Activated CD4-positive, alpha-beta T cell treated with anti-CD3 and anti-CD28 coated beads, Interleukin-2, Interleukin-4, amounts not matched to agents 100 ng/mL and 50 ng/mL, durations not matched to agents 16 hours and 8 hours (primary cell): ENCODE measurements at regions not wholly inside any gene's neighbourhood (a gene's known extent, or its start where the extent isn't known, plus 50 kb on each side); places are given as distances from the start of the nearest gene placed in this dataset.
"Not testable (repeated sequence)": the region's sequence is repeated elsewhere in the genome, so short reads cannot be mapped to it uniquely, and the experiment has no call there.

ENCODE experiments used
- DNase-seq: peaks from one replicate; pipeline ENCODE4 v3.0.0-alpha.2; 2020; ENCODE audit warnings: low spot score

DNA sequence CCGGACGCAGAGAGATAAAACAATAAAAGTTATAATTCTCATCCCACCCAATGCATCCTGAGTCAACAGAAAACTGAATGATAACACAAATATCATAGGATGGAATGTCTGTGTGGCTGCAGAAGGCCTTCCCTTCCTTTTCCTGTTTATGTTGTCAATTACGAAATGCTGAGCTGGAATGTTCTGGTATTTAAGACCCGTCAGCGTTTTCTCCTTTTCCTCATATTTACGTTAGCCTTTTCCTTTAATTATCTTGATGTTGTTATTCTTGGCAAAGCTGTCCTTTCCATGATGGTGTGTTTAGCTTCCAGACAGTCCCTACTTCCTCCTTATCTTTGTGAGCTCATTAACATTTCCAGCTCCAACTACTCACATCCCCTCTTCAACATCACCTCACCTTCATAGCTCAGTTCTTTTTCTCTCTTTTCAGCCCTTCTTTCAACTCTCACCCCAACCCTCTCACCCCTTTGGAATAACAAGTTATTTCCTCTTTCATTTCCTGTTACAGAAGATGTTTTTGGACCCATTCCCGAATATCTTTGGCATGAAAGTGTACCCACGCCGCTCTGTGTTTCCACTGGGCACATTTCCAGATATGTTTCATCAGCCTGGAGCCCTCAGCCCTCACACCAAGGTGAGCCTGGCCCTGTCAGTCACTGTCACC lies 221.6 kb downstream of the NR2F1-AS1 start:
- DNase-seq: no peak

- DNase-seq: no peak
These were observed 222.8 kb downstream of the NR2F1-AS1 start for GRCh38 chr5:93358176-93358575.

DNA sequence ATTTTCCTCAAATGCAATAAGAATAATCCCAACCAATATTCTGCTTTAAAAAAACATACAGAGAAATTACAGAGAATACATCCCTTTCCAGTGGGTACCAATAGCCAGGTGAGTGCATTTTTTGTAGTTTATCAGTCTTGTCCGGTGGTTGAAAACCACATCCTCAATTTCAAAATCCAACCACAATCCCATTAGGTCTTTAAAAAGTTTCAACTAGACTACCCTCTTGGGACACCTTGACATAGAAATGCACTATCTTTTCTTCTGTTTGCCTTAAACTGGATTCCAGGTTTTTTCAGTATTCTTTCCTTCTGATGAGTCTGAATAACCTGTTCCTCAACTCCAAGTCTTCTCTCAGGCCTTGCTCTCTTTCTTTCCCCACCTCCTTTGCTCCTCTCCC lies 223.3 kb downstream of the NR2F1-AS1 start:
- no peak for DNase-seq

DNA sequence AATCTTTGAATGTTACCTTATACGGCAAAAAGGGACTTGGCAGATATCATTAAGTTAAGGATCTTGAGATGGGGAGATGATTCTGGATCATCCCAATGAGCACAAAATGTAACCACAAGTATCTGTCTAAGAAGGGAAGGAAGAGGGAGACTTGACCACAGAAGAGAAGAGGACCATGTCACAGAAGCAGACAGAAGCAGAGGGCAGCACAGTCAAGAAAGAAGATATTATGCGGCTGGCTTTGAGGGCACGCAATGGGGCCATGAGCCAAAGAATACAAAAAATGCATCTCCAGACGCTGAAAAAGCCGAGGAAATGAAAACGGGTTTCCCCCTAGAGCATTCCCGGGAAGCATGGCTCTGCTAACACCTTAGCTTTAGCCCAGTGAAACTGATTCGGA lies 225.3 kb downstream of the NR2F1-AS1 start:
- DNase-seq: no peak

DNA sequence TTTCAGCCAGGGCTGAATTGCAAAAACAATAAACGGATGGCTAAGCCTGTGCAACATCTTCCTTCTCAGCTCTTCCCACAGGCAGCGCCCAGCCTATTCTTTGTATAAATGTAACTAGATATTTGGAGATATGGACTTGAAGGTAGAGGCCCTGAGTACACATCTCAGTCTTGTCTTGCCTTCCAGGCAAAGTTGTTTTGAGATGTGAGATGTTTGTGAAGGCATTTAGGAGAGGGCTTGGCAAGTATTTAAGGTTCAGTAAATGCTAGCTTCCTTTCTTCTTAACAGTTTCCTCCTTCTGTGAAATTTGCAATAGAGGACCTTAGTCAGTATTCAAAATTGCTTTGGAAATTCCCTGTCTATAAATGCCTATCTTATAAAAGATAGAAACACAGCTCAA lies 228.8 kb downstream of the NR2F1-AS1 start:
- no peak for DNase-seq

- DNase-seq: no peak
These were observed 231.4 kb downstream of the NR2F1-AS1 start for GRCh38 chr5:93349613-93350012.

DNA sequence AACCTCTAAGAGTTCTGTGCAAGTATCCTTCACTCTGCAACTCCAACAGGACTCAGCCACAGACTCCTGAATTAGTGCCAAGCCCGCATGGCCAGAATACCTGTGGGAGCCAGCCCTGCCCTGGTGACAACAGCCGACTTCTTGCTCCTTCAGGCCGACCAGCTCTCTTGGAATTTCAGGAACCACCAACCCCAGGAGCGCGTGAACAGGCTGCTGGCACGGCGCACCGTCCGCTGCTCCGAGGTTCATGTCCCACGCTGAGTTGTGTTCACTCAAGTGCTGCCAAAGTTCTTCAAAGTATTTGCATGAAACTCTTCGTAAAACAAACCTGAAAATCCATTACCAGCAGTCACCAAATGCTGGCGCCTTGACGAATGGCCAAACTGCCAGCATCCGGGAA lies 232.8 kb downstream of the NR2F1-AS1 start:
- no peak for DNase-seq

GRCh38 chr5:93346850-93347249 lies 234.2 kb downstream of the NR2F1-AS1 start:
- DNase-seq: not testable (repeated sequence)

GRCh38 chr5:93346301-93346700 lies 234.7 kb downstream of the NR2F1-AS1 start:
- no peak for DNase-seq

DNA sequence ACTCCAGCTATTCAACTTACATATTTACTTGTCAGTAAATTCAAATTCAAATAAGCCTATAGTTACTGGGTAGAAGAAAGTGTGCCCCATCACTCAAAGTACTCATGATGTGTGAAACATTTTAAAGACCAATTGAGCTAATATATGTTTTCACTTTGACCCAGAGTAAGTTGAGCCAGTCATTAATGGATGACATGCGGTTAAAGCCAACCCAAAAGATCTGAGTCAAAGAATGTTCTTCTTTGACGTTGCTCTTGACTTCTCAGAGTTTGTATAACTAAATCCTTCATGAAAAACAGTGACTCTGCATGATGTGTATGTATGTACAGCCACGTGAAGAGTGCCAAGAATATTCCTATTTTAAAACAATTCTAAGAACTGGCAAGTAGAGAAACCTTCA lies 237.4 kb downstream of the NR2F1-AS1 start:
- DNase-seq: no peak

- no peak for DNase-seq
These were observed 238.4 kb downstream of the NR2F1-AS1 start for GRCh38 chr5:93342563-93343061.

- DNase-seq: no peak
These were observed 240.1 kb downstream of the NR2F1-AS1 start for GRCh38 chr5:93340881-93341280.

GRCh38 chr5:93337138-93337537 lies 243.9 kb downstream of the NR2F1-AS1 start:
- DNase-seq: no peak

GRCh38 chr5:93336330-93337110 lies 244.5 kb downstream of the NR2F1-AS1 start:
- no peak for DNase-seq

- no peak for DNase-seq
These were observed 249.2 kb downstream of the NR2F1-AS1 start for GRCh38 chr5:93331863-93332262.

- no peak for DNase-seq
These were observed 249.8 kb downstream of the NR2F1-AS1 start for GRCh38 chr5:93331241-93331640.

DNA sequence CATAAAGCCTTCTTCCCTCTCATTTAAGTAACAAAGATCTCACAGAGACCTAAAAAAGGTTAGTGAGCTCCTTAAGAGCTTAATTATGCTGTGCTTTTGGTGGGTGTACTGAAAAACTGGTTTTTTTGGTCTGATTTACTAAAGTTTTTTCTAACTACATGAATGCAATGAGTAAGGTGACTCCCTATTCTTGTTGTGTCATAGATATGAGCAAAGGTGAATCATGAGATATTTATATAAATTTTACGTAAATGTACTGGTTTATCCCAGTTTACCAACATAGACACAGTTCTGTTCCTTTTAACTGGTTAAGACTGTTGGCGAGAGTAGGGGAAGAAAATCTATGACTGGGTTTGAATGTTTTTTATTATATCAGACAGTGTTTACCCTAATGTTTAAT lies 250.5 kb downstream of the NR2F1-AS1 start:
- DNase-seq: no peak

- DNase-seq: no peak
These were observed 251.3 kb downstream of the NR2F1-AS1 start for GRCh38 chr5:93329756-93330155.

GRCh38 chr5:93328833-93329232 lies 252.2 kb downstream of the NR2F1-AS1 start:
- no peak for DNase-seq

DNA sequence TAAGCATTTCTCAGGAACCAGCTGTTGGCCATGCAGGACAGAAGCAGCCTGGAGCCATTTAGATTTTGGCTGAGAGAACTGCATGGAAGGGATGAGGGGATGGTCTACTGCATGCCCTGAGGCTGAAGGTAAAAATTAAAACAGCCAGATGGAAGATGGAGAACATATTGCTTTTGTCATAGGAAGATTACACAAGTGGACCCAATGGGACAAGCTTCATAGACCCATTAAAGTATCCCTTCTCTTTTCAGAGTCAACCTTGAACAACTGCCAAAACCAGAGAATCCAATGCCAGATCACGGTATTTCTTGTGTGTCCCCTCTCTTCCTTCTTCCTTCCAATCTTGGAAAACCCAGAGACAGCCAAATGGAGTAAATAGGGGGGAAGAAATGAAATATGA lies 253.4 kb downstream of the NR2F1-AS1 start:
- no peak for DNase-seq

GRCh38 chr5:93325946-93326345 lies 255.1 kb downstream of the NR2F1-AS1 start:
- DNase-seq: no peak

- DNase-seq: no peak
These were observed 257.8 kb downstream of the NR2F1-AS1 start for GRCh38 chr5:93322974-93323860.
